ENCODE measurements at regions not wholly inside any gene's neighbourhood (a gene's known extent, or its start where the extent isn't known, plus 50 kb on each side); places are given as distances from the start of the nearest gene placed in this dataset.

GRCh38 chr6:40910260-40910893 is 128.6 kb downstream of the UNC5CL start:
- no peak for DNase-seq (ENCODE audit: low read depth in 2 of 2)

GRCh38 chr6:40909811-40910210 is 129.2 kb downstream of the UNC5CL start:
- no peak for DNase-seq (ENCODE audit: low read depth in 2 of 2)

GRCh38 chr6:40907198-40907701 is 131.8 kb downstream of the UNC5CL start:
- no peak for DNase-seq (ENCODE audit: low read depth in 2 of 2)

GRCh38 chr6:40906759-40907158 is 132.3 kb downstream of the UNC5CL start:
- DNase-seq (ENCODE audit: low read depth in 2 of 2) = no peak

- no peak for DNase-seq (ENCODE audit: low read depth in 2 of 2)
Measured at GRCh38 chr6:40904583-40905194, 134.3 kb downstream of the UNC5CL start.

GRCh38 chr6:40903456-40903855 is 135.6 kb downstream of the UNC5CL start:
- no peak for DNase-seq (ENCODE audit: low read depth in 2 of 2)

GRCh38 chr6:40901322-40902055 is 137.5 kb downstream of the UNC5CL start:
- no peak for DNase-seq (ENCODE audit: low read depth in 2 of 2)

- no peak for DNase-seq (ENCODE audit: low read depth in 2 of 2)
Measured at GRCh38 chr6:40900791-40901190, 138.2 kb downstream of the UNC5CL start.

GRCh38 chr6:40899684-40900155 is 139.3 kb downstream of the UNC5CL start:
- no peak for DNase-seq (ENCODE audit: low read depth in 2 of 2)

GRCh38 chr6:40898073-40898472 is 140.9 kb downstream of the UNC5CL start:
- DNase-seq (ENCODE audit: low read depth in 2 of 2) = no peak

GRCh38 chr6:40897390-40898003 is 141.5 kb downstream of the UNC5CL start:
- no peak for DNase-seq (ENCODE audit: low read depth in 2 of 2)

GRCh38 chr6:40896696-40897095 is 142.3 kb downstream of the UNC5CL start:
- DNase-seq (ENCODE audit: low read depth in 2 of 2) = no peak

GRCh38 chr6:40894962-40895799 is 143.8 kb downstream of the UNC5CL start:
- no peak for DNase-seq (ENCODE audit: low read depth in 2 of 2)

- DNase-seq (ENCODE audit: low read depth in 2 of 2) = no peak
Measured at GRCh38 chr6:40893021-40893420, 146.0 kb downstream of the UNC5CL start.

GRCh38 chr6:40892223-40892622 is 146.8 kb downstream of the UNC5CL start:
- DNase-seq (ENCODE audit: low read depth in 2 of 2) = no peak

- no peak for DNase-seq (ENCODE audit: low read depth in 2 of 2)
Measured at GRCh38 chr6:40891686-40892085, 147.3 kb downstream of the UNC5CL start.

GRCh38 chr6:40891131-40891530 is 147.9 kb downstream of the UNC5CL start:
- no peak for DNase-seq (ENCODE audit: low read depth in 2 of 2)

- no peak for DNase-seq (ENCODE audit: low read depth in 2 of 2)
Measured at GRCh38 chr6:40889137-40889832, 149.7 kb downstream of the UNC5CL start.

GRCh38 chr6:40888456-40888990 is 150.5 kb downstream of the UNC5CL start:
- DNase-seq (ENCODE audit: low read depth in 2 of 2) = no peak

GRCh38 chr6:40887792-40888340 is 151.2 kb downstream of the UNC5CL start:
- DNase-seq (ENCODE audit: low read depth in 2 of 2) = no peak
